A549 (cell line): ENCODE measurements at regions not wholly inside any gene's neighbourhood (a gene's known extent, or its start where the extent isn't known, plus 50 kb on each side); places are given as distances from the start of the nearest gene placed in this dataset.

Source experiments
- ATAC-seq, 2 experiments: fragments of 200-7000 bp in 1 of 2; fragments of >200 bp in 1 of 2; cut with Nextera tagmentation in 1 of 2; cut with Tn5 transposase in 1 of 2; 3 replicates each; pipeline versions ENCODE4 v1.8.0 to v1.9.1; 2018 to 2020; ENCODE audit warnings: mild to moderate bottlenecking in 1 of 2, moderate library complexity in 1 of 2
- CTCF ChIA-PET: fragments of 300-600 bp; sonication (Branson Sonifier 250); formaldehyde crosslinking; extraction: SDS; loops from one replicate; lab custom pipeline; 2021; ENCODE audit warnings: antibody characterized with exemption, inconsistent platforms; lab: Yijun Ruan, JAX
- POLR2A ChIA-PET: fragments of 350-600 bp; formaldehyde crosslinking; extraction: SDS; loops from one replicate; lab custom pipeline; 2021; ENCODE audit warnings: antibody characterized with exemption, inconsistent platforms; lab: Yijun Ruan, JAX
- DNase-seq, 2 experiments: peaks; one replicate each; pipeline versions ENCODE4 v3.0.0 to v3.0.0-alpha.2; 2011 to 2016; ENCODE audit warnings: low read depth in 1 of 2, low spot score in 1 of 2
- FAIRE-seq: peaks from 2 replicates; lab custom pipeline; 2011; peaks lifted over from hg19 to GRCh38; lab: Jason Lieb, UNC
- H3K27ac ChIP-seq, 2 experiments: fragments of >200 bp; sonication (Bioruptor Twin); formaldehyde crosslinking; 3 replicates each; pipeline ENCODE4 v1.5.1; 2016 to 2017
- H3K4me1 ChIP-seq: fragments of >200 bp; sonication (Bioruptor Twin); formaldehyde crosslinking; 3 replicates; pipeline ENCODE4 v1.6.1; 2016
- H3K4me2 ChIP-seq: fragments of >200 bp; sonication (Bioruptor Twin); formaldehyde crosslinking; 3 replicates; pipeline ENCODE4 v1.6.1; 2016
- H3K4me3 ChIP-seq: fragments of >200 bp; sonication (Bioruptor Twin); formaldehyde crosslinking; 3 replicates; pipeline ENCODE4 v1.5.1; 2016
- H3K9me3 ChIP-seq: fragments of >200 bp; sonication (Bioruptor Twin); formaldehyde crosslinking; 3 replicates; pipeline ENCODE4 v1.6.1; 2016
- CEBPB ChIP-seq, 2 experiments: fragments of >200 bp in 1 of 2; sonication (Bioruptor Twin) in 1 of 2; formaldehyde crosslinking in 1 of 2; IDR thresholded peaks; 2 replicates each; pipeline ENCODE4 v1.6.1; 2012 to 2016
- EHMT2 ChIP-seq: fragments of 200-600 bp; sonication (generic); IDR thresholded peaks from 2 replicates; pipeline ENCODE4 v1.6.1; 2016; ENCODE audit warnings: antibody characterized with exemption, low read depth, mild to moderate bottlenecking, moderate library complexity
- EP300 ChIP-seq, 2 experiments: fragments of >200 bp; sonication (Bioruptor Twin); formaldehyde crosslinking; IDR thresholded peaks; 2 replicates in 1 of 2; 3 replicates in 1 of 2; pipeline ENCODE4 v1.6.1; 2016 to 2017
- ESRRA ChIP-seq: fragments of 150-350 bp; IDR thresholded peaks from 2 replicates; pipeline ENCODE4 v1.6.1; 2014; ENCODE audit warnings: mild to moderate bottlenecking, low read length, borderline replicate concordance
- HDAC2 ChIP-seq: fragments of 200-600 bp; sonication (generic); IDR thresholded peaks from 2 replicates; pipeline ENCODE4 v1.6.1; 2016
- HEYL ChIP-seq: fragments of 250-450 bp; sonication (Bioruptor Pico); IDR thresholded peaks from 2 replicates; pipeline ENCODE4 v1.8.0; 2021; ENCODE audit warnings: mild to moderate bottlenecking, moderate library complexity
- HOXB13 ChIP-seq: fragments of 250-450 bp; sonication (Bioruptor Pico); IDR thresholded peaks from 2 replicates; pipeline ENCODE4 v1.5.0; 2020; ENCODE audit warnings: low read depth, mild to moderate bottlenecking, moderate library complexity
- JUNB ChIP-seq: fragments of >200 bp; sonication (Bioruptor Twin); formaldehyde crosslinking; IDR thresholded peaks from 2 replicates; pipeline ENCODE4 v1.6.1; 2016
- MAZ ChIP-seq: fragments of 150-350 bp; IDR thresholded peaks from 2 replicates; pipeline ENCODE4 v1.6.1; 2014; ENCODE audit warnings: antibody characterized with exemption, low read depth, low read length, borderline replicate concordance
- NPAS2 ChIP-seq: fragments of 250-450 bp; sonication (Bioruptor Pico); IDR thresholded peaks from 2 replicates; pipeline ENCODE4 v1.8.0; 2022; ENCODE audit warnings: mild to moderate bottlenecking, moderate library complexity, borderline replicate concordance
- RCOR1 ChIP-seq: fragments of 150-350 bp; IDR thresholded peaks from 2 replicates; pipeline ENCODE4 v1.6.1; 2014; ENCODE audit warnings: antibody characterized with exemption, low read length, low read depth
- RFX5 ChIP-seq: fragments of 450-650 bp; IDR thresholded peaks from 2 replicates; pipeline ENCODE4 v1.7.1; 2014; ENCODE audit warnings: antibody characterized with exemption, mild to moderate bottlenecking, moderate library complexity
- SREBF2 ChIP-seq: fragments of 450-650 bp; IDR thresholded peaks from 2 replicates; pipeline ENCODE4 v1.6.1; 2014; ENCODE audit warnings: mild to moderate bottlenecking, moderate library complexity
- ZNF302 ChIP-seq: fragments of 250-450 bp; sonication (Bioruptor Pico); IDR thresholded peaks from 2 replicates; pipeline ENCODE4 v1.9.0; 2021; ENCODE audit warnings: inconsistent platforms, mild to moderate bottlenecking, moderate library complexity
- WGBS: methylation state at CpG from one replicate; pipeline ENCODE4 v1.1.6; 2017; ENCODE audit errors: missing lambda C conversion rate; 5-methylcytosine and 5-hydroxymethylcytosine counted together
- TF ChIP-seq, protein P1 (sequence below): IDR thresholded peaks from 2 replicates; pipeline ENCODE4 v1.6.1; 2012
- TF ChIP-seq, protein P2 (sequence below): IDR thresholded peaks from 2 replicates; pipeline ENCODE4 v1.6.1; 2012; ENCODE audit warnings: low read depth, borderline replicate concordance
- TF ChIP-seq, protein P3 (sequence below): fragments of 250-450 bp; sonication (Bioruptor Pico); IDR thresholded peaks from 2 replicates; pipeline ENCODE4 v1.5.0; 2021; ENCODE audit warnings: mild to moderate bottlenecking, moderate library complexity, borderline replicate concordance
- TF ChIP-seq, protein P4 (sequence below): fragments of 200-600 bp; sonication (generic); IDR thresholded peaks from 2 replicates; pipeline ENCODE4 v1.6.1; 2016; ENCODE audit warnings: antibody characterized with exemption, mild to moderate bottlenecking, moderate library complexity

DNA sequence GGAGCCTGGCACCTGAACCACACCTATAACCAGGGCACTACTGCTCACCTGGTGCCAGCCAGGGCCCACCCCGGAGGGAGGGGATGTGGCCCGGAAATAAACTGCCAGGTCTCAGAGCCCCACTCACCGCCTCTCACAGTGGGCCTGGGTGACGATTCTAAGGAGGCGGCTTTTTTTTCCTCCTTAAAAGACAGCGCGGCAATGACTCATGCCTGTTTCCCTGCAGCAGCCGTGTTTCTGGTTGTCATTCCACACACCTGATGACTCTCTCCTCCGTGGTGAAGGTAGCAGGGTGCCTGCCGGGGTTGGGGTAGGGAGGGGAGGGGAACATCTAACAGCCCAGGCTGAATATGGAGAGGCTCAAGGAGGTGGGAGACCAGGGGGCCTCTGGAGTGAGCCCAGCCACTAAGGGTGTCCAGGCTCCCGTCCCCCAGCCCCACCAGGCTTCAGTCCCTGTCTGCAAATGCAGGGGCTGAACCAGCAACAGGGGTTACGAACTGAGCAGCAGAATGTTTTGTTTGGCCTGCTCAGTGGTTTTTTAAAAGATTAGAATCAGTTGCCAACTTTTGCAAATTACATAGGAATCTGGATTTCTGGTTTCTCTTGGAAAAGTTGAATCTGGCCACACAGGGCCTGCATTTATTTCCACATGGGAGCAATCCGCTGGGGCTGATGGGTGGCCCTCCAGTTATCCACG, 127.3 kb upstream of the LINGO1 start:
- ATAC-seq, result no peak
- no peak overlapping the region for H3K4me3 ChIP-seq
- WGBS, result 52% methylated on average over 14 of the region's 14 CpGs
- no peak overlapping the region for H3K4me2 ChIP-seq
- no peak for DNase-seq
- TF ChIP-seq HDAC2 (no peak), JUNB (no peak)
- FAIRE-seq, result no peak
- CTCF ChIA-PET, result interaction anchor here (1.1 kb wide), 1 partner anchor 11 kb away, joined by 5 read pairs; no protein-coding TSS in a partner anchor
- no peaks in the 10 kb centered on the region for H3K9me3 ChIP-seq
- no peak overlapping the region for H3K27ac ChIP-seq
- no peaks in the 10 kb centered on the region for H3K4me1 ChIP-seq
- POLR2A ChIA-PET, result no interaction called here

DNA sequence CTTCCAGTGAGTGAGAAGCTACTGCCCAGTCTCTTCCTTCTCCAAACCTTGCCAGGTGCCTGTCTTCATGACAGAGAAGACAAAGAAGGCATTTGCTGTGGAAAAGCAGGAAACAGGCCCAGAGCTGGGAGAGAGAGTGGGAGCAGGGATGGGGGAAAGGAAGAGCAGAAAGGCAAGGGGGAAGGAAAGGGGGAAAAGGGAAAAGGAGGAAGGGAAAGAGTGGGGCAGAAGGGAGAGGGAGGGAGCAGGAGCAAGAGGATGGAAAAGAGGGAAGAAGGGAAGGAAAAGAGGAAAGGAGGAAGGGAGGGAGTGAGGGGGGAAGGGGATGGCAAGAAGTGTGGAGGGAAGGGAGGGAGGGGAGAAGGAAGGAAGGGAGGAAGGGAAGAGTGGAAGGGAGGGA, 121.2 kb upstream of the LINGO1 start:
- no peak for TF ChIP-seq ZNF302 (CRISPR knock-in tag)
- TF ChIP-seq CEBPB (IDR thresholded peaks at IDR 0.05), result no peak
- TF ChIP-seq MAZ, result no peak
- no peak for TF ChIP-seq SREBF2
- TF ChIP-seq, protein P1, sequence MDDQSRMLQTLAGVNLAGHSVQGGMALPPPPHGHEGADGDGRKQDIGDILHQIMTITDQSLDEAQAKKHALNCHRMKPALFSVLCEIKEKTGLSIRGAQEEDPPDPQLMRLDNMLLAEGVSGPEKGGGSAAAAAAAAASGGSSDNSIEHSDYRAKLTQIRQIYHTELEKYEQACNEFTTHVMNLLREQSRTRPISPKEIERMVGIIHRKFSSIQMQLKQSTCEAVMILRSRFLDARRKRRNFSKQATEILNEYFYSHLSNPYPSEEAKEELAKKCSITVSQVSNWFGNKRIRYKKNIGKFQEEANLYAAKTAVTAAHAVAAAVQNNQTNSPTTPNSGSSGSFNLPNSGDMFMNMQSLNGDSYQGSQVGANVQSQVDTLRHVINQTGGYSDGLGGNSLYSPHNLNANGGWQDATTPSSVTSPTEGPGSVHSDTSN, result no peak
- no peak for TF ChIP-seq RFX5
- TF ChIP-seq, protein P2, sequence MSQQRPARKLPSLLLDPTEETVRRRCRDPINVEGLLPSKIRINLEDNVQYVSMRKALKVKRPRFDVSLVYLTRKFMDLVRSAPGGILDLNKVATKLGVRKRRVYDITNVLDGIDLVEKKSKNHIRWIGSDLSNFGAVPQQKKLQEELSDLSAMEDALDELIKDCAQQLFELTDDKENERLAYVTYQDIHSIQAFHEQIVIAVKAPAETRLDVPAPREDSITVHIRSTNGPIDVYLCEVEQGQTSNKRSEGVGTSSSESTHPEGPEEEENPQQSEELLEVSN, result no peak
- TF ChIP-seq EP300 (IDR thresholded peaks at IDR 0.05), result no peak
- no peak for TF ChIP-seq HOXB13 (CRISPR knock-in tag)
- no peak for TF ChIP-seq ESRRA
- TF ChIP-seq, protein P3, sequence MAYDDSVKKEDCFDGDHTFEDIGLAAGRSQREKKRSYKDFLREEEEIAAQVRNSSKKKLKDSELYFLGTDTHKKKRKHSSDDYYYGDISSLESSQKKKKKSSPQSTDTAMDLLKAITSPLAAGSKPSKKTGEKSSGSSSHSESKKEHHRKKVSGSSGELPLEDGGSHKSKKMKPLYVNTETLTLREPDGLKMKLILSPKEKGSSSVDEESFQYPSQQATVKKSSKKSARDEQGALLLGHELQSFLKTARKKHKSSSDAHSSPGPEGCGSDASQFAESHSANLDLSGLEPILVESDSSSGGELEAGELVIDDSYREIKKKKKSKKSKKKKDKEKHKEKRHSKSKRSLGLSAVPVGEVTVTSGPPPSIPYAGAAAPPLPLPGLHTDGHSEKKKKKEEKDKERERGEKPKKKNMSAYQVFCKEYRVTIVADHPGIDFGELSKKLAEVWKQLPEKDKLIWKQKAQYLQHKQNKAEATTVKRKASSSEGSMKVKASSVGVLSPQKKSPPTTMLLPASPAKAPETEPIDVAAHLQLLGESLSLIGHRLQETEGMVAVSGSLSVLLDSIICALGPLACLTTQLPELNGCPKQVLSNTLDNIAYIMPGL, result no peak
- no peak for TF ChIP-seq HEYL (CRISPR knock-in tag)
- TF ChIP-seq RCOR1, result no peak
- Histone ChIP-seq H3K4me1 (no peaks in the 10 kb centered on the region), H3K4me2 (no peak overlapping the region), H3K27ac (no peak overlapping the region), H3K9me3 (no peaks in the 10 kb centered on the region), H3K4me3 (no peak overlapping the region)
- CTCF ChIA-PET, result no interaction called here
- no peak for DNase-seq
- FAIRE-seq, result no peak
- no peak for ATAC-seq
- POLR2A ChIA-PET, result no interaction called here

DNA sequence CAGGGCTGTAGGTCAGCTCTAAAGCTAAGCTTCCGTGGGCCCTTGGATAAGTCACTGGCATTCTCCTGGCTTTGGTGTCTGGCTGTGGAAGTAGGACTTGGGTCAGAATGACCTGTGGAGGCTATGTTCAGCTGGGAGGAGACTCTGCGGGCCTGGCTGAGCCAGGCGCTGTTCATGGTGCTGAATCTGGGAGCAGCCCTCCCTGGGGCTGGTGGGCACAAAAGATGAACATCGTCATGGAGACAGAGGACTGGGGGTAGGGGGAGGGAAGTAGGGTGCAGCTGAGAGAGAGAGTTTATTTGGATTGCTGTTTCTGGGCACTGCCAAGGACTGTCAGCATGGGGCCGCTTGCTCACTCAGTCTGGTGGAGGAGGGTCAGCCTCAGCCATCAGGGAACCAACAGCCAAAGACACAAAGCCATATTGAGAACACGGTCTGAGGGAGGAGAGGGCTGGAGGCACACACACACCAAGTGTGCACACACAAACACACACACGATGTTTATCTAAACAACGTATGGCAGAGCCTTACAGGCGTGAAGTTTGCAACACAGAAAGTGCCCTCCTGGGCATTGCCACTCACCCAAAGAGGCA, 120.7 kb upstream of the LINGO1 start:
- H3K4me3 ChIP-seq, result no peak overlapping the region
- H3K4me1 ChIP-seq, result no peaks in the 10 kb centered on the region
- DNase-seq (peak in 1 of 2 experiments; percentile 18), ATAC-seq (peak; percentile 21 to 43; a peak in 4 of 6 replicates), FAIRE-seq (no peak)
- WGBS, result 27% methylated on average over 9 of the region's 9 CpGs
- no peak overlapping the region for H3K4me2 ChIP-seq
- H3K9me3 ChIP-seq, result no peaks in the 10 kb centered on the region
- TF ChIP-seq EHMT2, result peak; percentile 60
- TF ChIP-seq NPAS2 (CRISPR knock-in tag), result no peak
- TF ChIP-seq, protein P4, sequence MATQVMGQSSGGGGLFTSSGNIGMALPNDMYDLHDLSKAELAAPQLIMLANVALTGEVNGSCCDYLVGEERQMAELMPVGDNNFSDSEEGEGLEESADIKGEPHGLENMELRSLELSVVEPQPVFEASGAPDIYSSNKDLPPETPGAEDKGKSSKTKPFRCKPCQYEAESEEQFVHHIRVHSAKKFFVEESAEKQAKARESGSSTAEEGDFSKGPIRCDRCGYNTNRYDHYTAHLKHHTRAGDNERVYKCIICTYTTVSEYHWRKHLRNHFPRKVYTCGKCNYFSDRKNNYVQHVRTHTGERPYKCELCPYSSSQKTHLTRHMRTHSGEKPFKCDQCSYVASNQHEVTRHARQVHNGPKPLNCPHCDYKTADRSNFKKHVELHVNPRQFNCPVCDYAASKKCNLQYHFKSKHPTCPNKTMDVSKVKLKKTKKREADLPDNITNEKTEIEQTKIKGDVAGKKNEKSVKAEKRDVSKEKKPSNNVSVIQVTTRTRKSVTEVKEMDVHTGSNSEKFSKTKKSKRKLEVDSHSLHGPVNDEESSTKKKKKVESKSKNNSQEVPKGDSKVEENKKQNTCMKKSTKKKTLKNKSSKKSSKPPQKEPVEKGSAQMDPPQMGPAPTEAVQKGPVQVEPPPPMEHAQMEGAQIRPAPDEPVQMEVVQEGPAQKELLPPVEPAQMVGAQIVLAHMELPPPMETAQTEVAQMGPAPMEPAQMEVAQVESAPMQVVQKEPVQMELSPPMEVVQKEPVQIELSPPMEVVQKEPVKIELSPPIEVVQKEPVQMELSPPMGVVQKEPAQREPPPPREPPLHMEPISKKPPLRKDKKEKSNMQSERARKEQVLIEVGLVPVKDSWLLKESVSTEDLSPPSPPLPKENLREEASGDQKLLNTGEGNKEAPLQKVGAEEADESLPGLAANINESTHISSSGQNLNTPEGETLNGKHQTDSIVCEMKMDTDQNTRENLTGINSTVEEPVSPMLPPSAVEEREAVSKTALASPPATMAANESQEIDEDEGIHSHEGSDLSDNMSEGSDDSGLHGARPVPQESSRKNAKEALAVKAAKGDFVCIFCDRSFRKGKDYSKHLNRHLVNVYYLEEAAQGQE, result peak; percentile 90
- H3K27ac ChIP-seq, result no peak overlapping the region
- CTCF ChIA-PET, result interaction anchor here (0.6 kb wide), 1 partner anchor 12 kb away, joined by 3 read pairs; no protein-coding TSS in a partner anchor
- POLR2A ChIA-PET, result no interaction called here
